IMR-90 (cell line): ENCODE measurements at regions not wholly inside any gene's neighbourhood (a gene's known extent, or its start where the extent isn't known, plus 50 kb on each side); places are given as distances from the start of the nearest gene placed in this dataset.

Experiments used
- ATAC-seq: fragments of 200-7000 bp; cut with Tn5 transposase; 2 replicates; pipeline ENCODE4 v1.9.1; 2020; ENCODE audit warnings: low read depth, mild to moderate bottlenecking, moderate library complexity
- BruUV-seq: library from RNA; stranded (reverse); fragments of 400-500 nt; replicated peaks from 2 replicates; lab custom pipeline; 2021; lab: Mats Ljungman, UMichigan
- CTCF ChIA-PET: fragments of 300-600 bp; formaldehyde crosslinking; extraction: SDS; loops from one replicate; lab custom pipeline; 2021; ENCODE audit warnings: antibody characterized with exemption; lab: Yijun Ruan, JAX
- POLR2A ChIA-PET: fragments of 300-600 bp; sonication (Branson Sonifier 250); formaldehyde crosslinking; loops from one replicate; lab custom pipeline; 2022; ENCODE audit warnings: antibody characterized with exemption; ENCODE audit not compliant: unreplicated experiment; lab: Charles Lee
- DNase-seq: peaks from one replicate; pipeline ENCODE4 v3.0.0; 2013
- H2AFZ ChIP-seq: replicated peaks from 2 replicates; pipeline ENCODE3; 2013; ENCODE audit warnings: low read length, mild to moderate bottlenecking; ENCODE audit not compliant: poor library complexity
- H2AK5ac ChIP-seq: 2 replicates; pipeline ENCODE4 v1.6.1; 2013; ENCODE audit warnings: low read depth, low read length, inconsistent platforms
- H2AK9ac ChIP-seq: replicated peaks from 2 replicates; pipeline ENCODE3; 2013; ENCODE audit warnings: mild to moderate bottlenecking, low read depth, low read length, moderate library complexity; ENCODE audit not compliant: poor library complexity
- H2BK120ac ChIP-seq: 2 replicates; pipeline ENCODE4 v1.6.1; 2013; ENCODE audit warnings: low read depth, low read length, inconsistent platforms
- H2BK15ac ChIP-seq: 3 replicates; pipeline ENCODE4 v1.6.1; 2013; ENCODE audit warnings: low read depth, low read length, inconsistent platforms
- H2BK20ac ChIP-seq: 2 replicates; pipeline ENCODE4 v1.6.1; 2013; ENCODE audit warnings: low read depth, mild to moderate bottlenecking, inconsistent platforms, low read length, moderate library complexity
- H2BK5ac ChIP-seq: 2 replicates; pipeline ENCODE4 v1.6.1; 2013; ENCODE audit warnings: mild to moderate bottlenecking, low read depth, low read length, inconsistent platforms; ENCODE audit not compliant: poor library complexity, severe bottlenecking
- H3K14ac ChIP-seq: replicated peaks from 2 replicates; pipeline ENCODE4 v1.6.1; 2013; ENCODE audit warnings: low read depth, low read length, inconsistent platforms
- H3K18ac ChIP-seq: 2 replicates; pipeline ENCODE4 v1.6.1; 2013; ENCODE audit warnings: low read depth, low read length, control low read depth
- H3K23ac ChIP-seq: 2 replicates; pipeline ENCODE4 v1.6.1; 2013; ENCODE audit warnings: low read depth, low read length, inconsistent platforms
- H3K27ac ChIP-seq: 2 replicates; pipeline ENCODE4 v1.5.1; 2013; ENCODE audit warnings: mild to moderate bottlenecking, control low read depth, low read length; ENCODE audit not compliant: insufficient read depth
- H3K27me3 ChIP-seq: 2 replicates; pipeline ENCODE4 v1.6.1; 2013; ENCODE audit warnings: low read length; ENCODE audit not compliant: control insufficient read depth, insufficient read depth
- H3K36me3 ChIP-seq: 2 replicates; pipeline ENCODE4 v1.6.1; 2013; ENCODE audit warnings: low read length, mixed read lengths; ENCODE audit not compliant: control insufficient read depth, insufficient read depth
- H3K4ac ChIP-seq: 2 replicates; pipeline ENCODE4 v1.6.1; 2013; ENCODE audit warnings: low read depth, low read length, inconsistent platforms
- H3K4me1 ChIP-seq: 2 replicates; pipeline ENCODE4 v1.6.1; 2013; ENCODE audit warnings: low read length, mixed read lengths; ENCODE audit not compliant: control insufficient read depth, insufficient read depth
- H3K4me2 ChIP-seq: 2 replicates; pipeline ENCODE4 v1.6.1; 2013; ENCODE audit warnings: low read depth, mild to moderate bottlenecking, control low read depth, low read length, moderate library complexity
- H3K4me3 ChIP-seq: 2 replicates; pipeline ENCODE4 v1.5.1; 2013; ENCODE audit warnings: low read depth, mild to moderate bottlenecking, control low read depth, low read length, moderate library complexity; ENCODE audit not compliant: insufficient read depth
- H3K56ac ChIP-seq: 2 replicates; pipeline ENCODE4 v1.6.1; 2013; ENCODE audit warnings: low read length, inconsistent platforms; ENCODE audit not compliant: insufficient read depth; ENCODE audit errors: extremely low read depth
- H3K79me1 ChIP-seq, 2 experiments: 2 replicates each; pipeline ENCODE4 v1.6.1; 2013; ENCODE audit warnings: low read length in 2 of 2, inconsistent platforms in 1 of 2, low read depth in 1 of 2
- H3K9ac ChIP-seq: 2 replicates; pipeline ENCODE4 v1.6.1; 2013; ENCODE audit warnings: low read depth, low read length, control low read depth
- H3K9me1 ChIP-seq: 2 replicates; pipeline ENCODE4 v1.6.1; 2013; ENCODE audit warnings: low read length, inconsistent platforms; ENCODE audit not compliant: insufficient read depth
- H3K9me3 ChIP-seq: 2 replicates; pipeline ENCODE4 v1.6.1; 2013; ENCODE audit warnings: low read length; ENCODE audit not compliant: control insufficient read depth, insufficient read depth
- H4K20me1 ChIP-seq: 2 replicates; pipeline ENCODE4 v1.6.1; 2013; ENCODE audit warnings: low read length, inconsistent platforms; ENCODE audit not compliant: insufficient read depth
- H4K5ac ChIP-seq: 2 replicates; pipeline ENCODE4 v1.6.1; 2013; ENCODE audit warnings: mild to moderate bottlenecking, low read depth, low read length, control low read depth
- H4K8ac ChIP-seq, 2 experiments: 2 replicates each; pipeline ENCODE4 v1.6.1; 2013; ENCODE audit warnings: low read depth in 2 of 2, low read length in 2 of 2, control low read depth in 1 of 2, inconsistent platforms in 1 of 2
- H4K91ac ChIP-seq: 2 replicates; pipeline ENCODE4 v1.6.1; 2013; ENCODE audit warnings: low read depth, low read length, inconsistent platforms; ENCODE audit not compliant: insufficient read depth
- CTCF ChIP-seq: conservative IDR thresholded peaks from 2 replicates; pipeline ENCODE4 v1.5.1; 2012; ENCODE audit warnings: mild to moderate bottlenecking, low read depth, low read length, improper control_type of control experiment
- RCOR1 ChIP-seq: IDR thresholded peaks from 2 replicates; pipeline ENCODE4 v1.6.1; 2012; ENCODE audit warnings: mild to moderate bottlenecking, low read length, improper control_type of control experiment; ENCODE audit not compliant: insufficient replicate concordance
- WGBS, 2 experiments: methylation state at CpG; one replicate each; pipeline versions ENCODE4 v1.1.5 to v1.1.7; 2013; ENCODE audit warnings: missing lambda C conversion rate in 2 of 2; ENCODE audit not compliant: insufficient read length in 1 of 2; ENCODE audit errors: extremely low coverage in 2 of 2; 5-methylcytosine and 5-hydroxymethylcytosine counted together
- dilution Hi-C: fragments of 300-500 bp; cut with HindIII; formaldehyde crosslinking; loops from one replicate; pipeline ENCODE4 v1.14.3; 2018; ENCODE audit warnings: low sequenced_read_pairs; ENCODE audit not compliant: unreplicated experiment
- in situ Hi-C: fragments of 300-500 bp; cut with MboI; formaldehyde crosslinking; loops from 3 replicates; pipeline ENCODE4 v1.14.3; 2019; ENCODE audit warnings: low sequenced_read_pairs, inconsistent platforms, mixed read lengths
- intact Hi-C: fragments of 100-400 bp; cut with micrococcal nuclease; formaldehyde crosslinking; loops from 2 replicates; pipeline ENCODE4 v1.10.0; 2022

GRCh38 chr5:93245226-93245625 lies 335.8 kb downstream of the NR2F1-AS1 start (continued):
- TF ChIP-seq CTCF: no peak

GRCh38 chr5:93243481-93243880 lies 337.5 kb downstream of the NR2F1-AS1 start:
- no peak overlapping the region for H3K4me2 ChIP-seq
- H4K5ac ChIP-seq: no peak overlapping the region
- no peak overlapping the region for H3K18ac ChIP-seq
- no peaks in the 10 kb centered on the region for H3K27me3 ChIP-seq
- no peak overlapping the region for H4K8ac ChIP-seq
- no peaks in the 10 kb centered on the region for H3K79me1 ChIP-seq
- no peaks in the 10 kb centered on the region for H4K20me1 ChIP-seq
- no CpG with 5 or more reads among the region's 1 CpG for WGBS, 2 experiments
- no peak for TF ChIP-seq RCOR1
- DNase-seq: no peak
- H2AK9ac ChIP-seq: no peak overlapping the region
- H3K4ac ChIP-seq: no peak overlapping the region; the same call in 1 of the 2 replicates
- H4K91ac ChIP-seq: no peak overlapping the region
- no TSS peak for BruUV-seq
- intact Hi-C loops: loop anchor here (10.0 kb wide), 2 partner anchors 329 to 559 kb away; no protein-coding TSS in a partner anchor
- H3K36me3 ChIP-seq: no peaks in the 10 kb centered on the region
- dilution Hi-C loops: no loop called here
- H3K14ac ChIP-seq: no peak overlapping the region
- H3K9me1 ChIP-seq: no peaks in the 10 kb centered on the region
- H2BK20ac ChIP-seq: no peak overlapping the region
- no peak overlapping the region for H2BK120ac ChIP-seq
- no peak overlapping the region for H2BK5ac ChIP-seq
- H2AK5ac ChIP-seq: no peak overlapping the region
- no peak overlapping the region for H2BK15ac ChIP-seq
- ChIA-PET CTCF (no interaction called here), POLR2A (no interaction called here)
- H3K9ac ChIP-seq: no peak overlapping the region
- H3K4me3 ChIP-seq: no peak overlapping the region
- H3K23ac ChIP-seq: no peak overlapping the region
- in situ Hi-C loops: no loop called here
- no peak overlapping the region for H3K56ac ChIP-seq
- H2AFZ ChIP-seq: no peak overlapping the region
- no peaks in the 10 kb centered on the region for H3K9me3 ChIP-seq
- no peak for ATAC-seq
- peaks cover 6% of the 10 kb centered on the region for H3K4me1 ChIP-seq
- H3K27ac ChIP-seq: no peak overlapping the region
